ENCODE measurements at regions not wholly inside any gene's neighbourhood (a gene's known extent, or its start where the extent isn't known, plus 50 kb on each side); places are given as distances from the start of the nearest gene placed in this dataset.

GRCh38 chr2:48137829-48138228, 176.7 kb upstream of the FOXN2 start:
- Histone ChIP-seq H3K4me1 (no peaks in the 10 kb centered on the region), H3K9me3 (no peaks in the 10 kb centered on the region), H3K4me3 (no peak overlapping the region), H3K27ac (no peak overlapping the region), H3K36me3 (no peaks in the 10 kb centered on the region), H3K27me3 (no peaks in the 10 kb centered on the region)
- no peak for ATAC-seq
- TF ChIP-seq POLR2A (IDR thresholded peaks at IDR 0.05) (no peak), POLR2AphosphoS5 (IDR thresholded peaks at IDR 0.05) (no peak), CTCF (IDR thresholded peaks at IDR 0.05) (no peak), EP300 (IDR thresholded peaks at IDR 0.05) (no peak)
- 38 to 78% methylated on average over 1 of the region's 1 CpG for WGBS, 2 donors (ENCODE audit: low coverage in 1 of 2)

- H3K4me1 ChIP-seq: no peaks in the 10 kb centered on the region
- no CpG with 5 or more reads among the region's 1 CpG for WGBS, 2 donors (ENCODE audit: low coverage in 1 of 2)
- H3K27ac ChIP-seq: no peak overlapping the region
- H3K27me3 ChIP-seq: no peaks in the 10 kb centered on the region
- H3K9me3 ChIP-seq: no peaks in the 10 kb centered on the region
- H3K36me3 ChIP-seq: no peaks in the 10 kb centered on the region
- no peak for TF ChIP-seq EP300 (IDR thresholded peaks at IDR 0.05)
- no peak for TF ChIP-seq POLR2AphosphoS5 (IDR thresholded peaks at IDR 0.05)
- no peak for TF ChIP-seq POLR2A (IDR thresholded peaks at IDR 0.05)
- no peak for TF ChIP-seq CTCF (IDR thresholded peaks at IDR 0.05)
- no peak overlapping the region for H3K4me3 ChIP-seq
- no peak for ATAC-seq
Measured at GRCh38 chr2:48138898-48139297, 175.6 kb upstream of the FOXN2 start.

GRCh38 chr2:48140586-48140985, 173.9 kb upstream of the FOXN2 start:
- H3K27ac ChIP-seq: no peak overlapping the region
- H3K27me3 ChIP-seq: no peaks in the 10 kb centered on the region
- peaks cover 0 to 6% (median 0%) of the 10 kb centered on the region in 3 donors for H3K4me1 ChIP-seq
- no peak for ATAC-seq
- TF ChIP-seq CTCF (IDR thresholded peaks at IDR 0.05) (no peak), POLR2AphosphoS5 (IDR thresholded peaks at IDR 0.05) (no peak), POLR2A (IDR thresholded peaks at IDR 0.05) (no peak), EP300 (IDR thresholded peaks at IDR 0.05) (no peak)
- no peaks in the 10 kb centered on the region for H3K9me3 ChIP-seq
- no peaks in the 10 kb centered on the region for H3K36me3 ChIP-seq
- H3K4me3 ChIP-seq: no peak overlapping the region

- Histone ChIP-seq H3K4me3 (no peak overlapping the region), H3K27me3 (no peaks in the 10 kb centered on the region), H3K36me3 (no peaks in the 10 kb centered on the region), H3K27ac (no peak overlapping the region), H3K4me1 (peaks cover 0 to 19% (median 0%) of the 10 kb centered on the region in 3 donors), H3K9me3 (no peaks in the 10 kb centered on the region)
- no peak for ATAC-seq
- TF ChIP-seq CTCF (IDR thresholded peaks at IDR 0.05): no peak
- TF ChIP-seq EP300 (IDR thresholded peaks at IDR 0.05): no peak
- TF ChIP-seq POLR2A (IDR thresholded peaks at IDR 0.05): no peak
- no peak for TF ChIP-seq POLR2AphosphoS5 (IDR thresholded peaks at IDR 0.05)
- 0% methylated on average over 1 of the region's 2 CpGs; no CpG with 5 or more reads in 1 of the 2 donors for WGBS, 2 donors (ENCODE audit: low coverage in 1 of 2)
Measured at GRCh38 chr2:48144777-48145176, 169.7 kb upstream of the FOXN2 start.

GRCh38 chr2:48145845-48146452, 168.5 kb upstream of the FOXN2 start:
- TF ChIP-seq POLR2AphosphoS5 (IDR thresholded peaks at IDR 0.05) (no peak), CTCF (IDR thresholded peaks at IDR 0.05) (no peak), EP300 (IDR thresholded peaks at IDR 0.05) (no peak), POLR2A (IDR thresholded peaks at IDR 0.05) (no peak)
- no peak overlapping the region for H3K4me3 ChIP-seq
- WGBS, 2 donors (ENCODE audit: low coverage in 1 of 2): 74 to 75% methylated on average over 3 to 4 of the region's 6 CpGs
- no peaks in the 10 kb centered on the region for H3K36me3 ChIP-seq
- H3K4me1 ChIP-seq: peaks cover 0 to 19% (median 0%) of the 10 kb centered on the region in 3 donors
- H3K27ac ChIP-seq: no peak overlapping the region
- no peaks in the 10 kb centered on the region for H3K27me3 ChIP-seq
- H3K9me3 ChIP-seq: no peaks in the 10 kb centered on the region
- no peak for ATAC-seq
